Retina (tissue), 1 donor: ENCODE measurements at regions not wholly inside any gene's neighbourhood (a gene's known extent, or its start where the extent isn't known, plus 50 kb on each side); places are given as distances from the start of the nearest gene placed in this dataset.
"Not testable (repeated sequence)": the region's sequence is repeated elsewhere in the genome, so short reads cannot be mapped to it uniquely, and the experiment has no call there.

Experiments
- DNase-seq: peaks from one replicate; pipeline ENCODE4 v3.0.0-alpha.2; 2016

DNA sequence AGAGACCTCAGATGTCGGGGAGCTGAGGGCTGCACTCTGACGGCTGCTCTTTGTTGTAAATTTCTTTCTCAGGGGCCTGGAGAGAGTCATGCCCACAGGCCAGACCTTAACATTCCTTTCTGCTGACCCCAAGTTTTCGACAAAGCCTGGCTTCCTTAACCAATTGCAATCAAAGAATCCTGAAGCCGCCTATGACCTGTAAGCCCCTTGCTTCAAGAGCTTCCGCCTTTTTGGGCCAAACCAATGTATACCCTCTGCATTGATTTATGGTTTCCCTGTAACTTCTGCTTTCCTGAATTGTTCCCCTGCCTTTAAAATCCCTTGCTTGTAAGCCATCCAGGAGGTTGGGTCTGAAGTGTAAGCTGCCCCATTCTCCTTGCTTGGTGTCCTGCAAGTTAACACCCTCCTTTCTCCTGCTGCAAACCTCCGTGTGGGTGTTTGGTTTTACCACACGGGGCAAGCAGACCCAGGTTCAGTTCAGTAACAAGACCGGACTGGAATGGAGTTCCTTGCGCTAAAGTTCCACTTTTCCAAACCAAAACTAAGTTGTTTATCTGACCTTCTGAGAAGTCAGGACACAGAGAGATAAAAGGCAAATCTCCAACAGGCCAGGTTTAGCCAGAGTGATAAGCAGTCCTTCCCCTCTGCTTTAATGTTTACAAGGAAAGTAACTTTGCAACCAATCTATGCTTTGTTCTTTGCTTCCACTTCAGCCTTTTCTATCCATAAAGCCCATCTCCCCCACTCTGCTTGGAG lies 141.6 kb downstream of the KCNJ12 start:
- no peak for DNase-seq

- no peak for DNase-seq
Measured at GRCh38 chr17:21522755-21523336, 146.7 kb downstream of the KCNJ12 start.

DNA sequence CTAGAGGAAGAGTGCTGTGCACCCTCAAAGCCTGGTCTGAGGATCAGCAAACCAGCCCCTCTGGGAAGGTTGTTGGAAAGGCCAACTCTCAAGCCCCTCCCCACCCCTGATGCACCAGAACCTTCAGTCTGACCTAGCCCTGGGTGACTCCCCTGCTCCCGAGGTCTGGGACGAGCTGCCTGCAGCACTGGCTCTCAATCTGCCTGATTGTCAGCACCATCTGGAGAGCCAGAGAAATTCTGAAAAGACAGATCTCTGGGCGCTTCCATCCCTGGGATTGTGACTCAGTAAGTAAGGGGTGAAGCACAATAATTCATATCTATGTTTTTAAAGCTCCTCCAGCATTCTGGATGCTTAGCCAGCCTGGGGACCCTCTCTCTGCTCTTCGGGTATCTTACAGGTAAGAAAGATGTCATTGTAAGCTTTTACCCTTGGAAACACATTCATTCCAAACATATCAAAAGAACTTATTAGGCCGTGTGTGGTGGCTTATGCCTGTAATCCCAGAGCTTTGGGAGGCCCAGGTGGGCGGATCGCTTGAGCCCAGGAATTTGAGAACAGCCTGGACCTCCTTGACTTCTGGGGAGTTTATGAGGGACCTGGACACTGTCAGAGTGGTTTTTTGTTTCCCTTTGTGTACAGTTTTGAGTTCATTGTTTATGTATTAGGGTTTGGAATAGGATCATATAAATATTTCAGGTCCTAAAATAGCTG lies 147.5 kb downstream of the KCNJ12 start:
- no peak for DNase-seq

- no peak for DNase-seq
Measured at GRCh38 chr17:21524211-21524591, 148.0 kb downstream of the KCNJ12 start.

DNA sequence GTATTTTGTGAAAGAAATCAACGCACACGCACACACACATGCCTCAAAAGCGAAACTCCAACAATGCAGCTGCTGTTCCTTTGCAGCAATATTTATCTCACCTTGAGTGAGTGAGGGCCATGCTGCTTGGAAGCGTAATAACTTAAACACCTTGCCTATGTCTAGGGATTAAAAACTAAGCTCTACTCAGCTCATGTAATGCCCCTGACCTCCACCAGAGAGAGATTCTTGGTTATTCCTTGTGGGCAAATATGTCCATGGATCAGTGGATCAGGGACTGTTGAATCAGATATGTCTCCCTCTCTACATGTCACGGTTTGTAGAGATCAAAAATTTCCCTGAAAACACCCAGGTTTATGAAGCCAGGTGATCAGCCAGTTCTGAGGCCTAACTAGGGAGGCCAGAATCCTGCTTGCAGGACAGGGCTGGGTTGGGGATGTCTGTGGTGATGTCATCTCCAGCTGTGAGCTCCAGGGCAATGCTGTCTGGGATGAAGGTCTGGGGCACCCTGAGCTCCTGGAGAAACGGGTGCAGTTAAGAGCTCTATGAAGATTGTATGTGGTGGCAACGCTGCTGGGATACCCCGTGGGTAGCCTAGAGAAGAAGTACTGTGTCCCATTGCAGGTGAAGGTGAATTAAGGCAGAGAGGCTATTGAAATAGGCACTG lies 149.4 kb downstream of the KCNJ12 start:
- DNase-seq = no peak

DNA sequence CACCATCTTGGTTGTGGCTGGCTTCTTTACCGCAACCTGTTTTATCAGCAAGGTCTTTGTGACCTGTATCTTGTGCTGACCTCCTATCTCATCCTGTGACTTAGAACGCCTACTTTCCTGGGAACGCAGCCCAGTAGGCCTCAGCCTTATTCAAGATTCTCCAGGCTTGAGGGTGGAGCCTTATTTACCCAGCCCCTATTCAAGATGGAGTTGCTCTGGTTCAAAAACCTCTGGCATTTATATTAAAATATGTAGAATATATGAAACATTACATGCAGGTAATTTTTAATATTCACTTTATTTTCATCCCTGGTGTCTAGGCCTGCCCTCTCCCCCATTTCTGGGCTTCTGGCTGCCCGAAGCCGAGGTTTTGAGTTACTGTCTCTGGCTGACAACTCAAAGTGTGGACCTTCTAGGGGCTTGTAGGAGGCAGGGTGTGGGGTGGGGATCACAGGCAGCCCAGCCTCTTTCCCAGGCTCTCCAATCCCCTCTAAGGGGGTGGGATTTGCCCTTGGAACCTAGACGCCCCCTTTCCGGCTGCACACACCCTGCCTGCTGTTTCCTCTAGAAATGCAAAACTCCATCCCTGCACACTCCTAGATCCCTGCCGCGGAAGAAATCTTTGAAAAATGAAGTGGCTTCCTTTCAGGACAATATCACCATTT lies 152.0 kb downstream of the KCNJ12 start:
- no peak for DNase-seq

- DNase-seq = no peak
Measured at GRCh38 chr17:21530311-21530710, 154.2 kb downstream of the KCNJ12 start.

DNA sequence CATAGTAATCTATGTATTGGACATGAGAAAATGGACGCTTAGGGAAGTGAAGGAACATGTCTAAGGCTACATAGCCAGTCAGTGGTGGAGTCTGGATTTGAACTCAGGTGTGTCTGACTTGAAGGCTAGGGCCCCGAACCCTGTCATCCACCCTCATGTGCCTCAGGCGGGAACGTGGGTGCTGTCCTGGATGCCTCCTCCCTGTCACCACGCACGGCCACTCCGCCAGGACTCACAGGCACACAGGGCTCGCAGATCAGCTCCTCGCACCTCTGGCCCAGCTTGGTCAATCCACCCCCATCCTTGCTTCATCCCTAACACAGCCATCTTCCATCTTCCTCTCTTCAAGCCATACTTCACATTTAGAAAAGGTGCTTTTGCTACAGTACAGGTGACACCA lies 154.7 kb downstream of the KCNJ12 start:
- DNase-seq = no peak

DNA sequence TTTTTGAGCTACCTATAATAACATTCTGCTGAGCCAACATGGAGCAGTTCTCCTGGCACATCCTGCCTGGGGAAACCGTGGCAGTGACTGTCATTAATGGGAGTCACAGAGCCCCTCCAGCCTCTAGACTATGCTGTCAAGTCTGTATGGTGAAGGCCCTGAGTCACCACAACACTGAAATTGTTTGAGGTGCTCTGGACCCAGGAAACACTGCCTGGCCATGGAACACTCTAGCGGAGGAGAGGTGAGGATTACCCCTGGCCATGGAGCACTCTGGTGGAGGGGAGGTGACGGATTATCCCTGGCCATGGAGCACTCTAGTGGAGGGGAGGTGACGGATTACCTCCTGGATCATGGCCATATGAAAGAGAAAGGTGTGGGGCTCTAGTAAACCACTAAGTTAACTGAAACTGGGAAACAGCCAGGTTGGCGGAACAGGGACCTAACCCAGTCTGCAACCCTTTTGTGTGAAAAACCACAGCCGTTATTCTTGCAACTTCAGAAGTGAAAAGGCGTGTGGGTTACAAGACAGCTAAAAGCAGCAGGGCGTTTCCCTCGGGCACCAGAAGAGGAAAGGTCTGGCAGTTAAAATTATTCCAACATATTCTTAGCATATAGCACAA lies 156.7 kb downstream of the KCNJ12 start:
- no peak for DNase-seq

DNA sequence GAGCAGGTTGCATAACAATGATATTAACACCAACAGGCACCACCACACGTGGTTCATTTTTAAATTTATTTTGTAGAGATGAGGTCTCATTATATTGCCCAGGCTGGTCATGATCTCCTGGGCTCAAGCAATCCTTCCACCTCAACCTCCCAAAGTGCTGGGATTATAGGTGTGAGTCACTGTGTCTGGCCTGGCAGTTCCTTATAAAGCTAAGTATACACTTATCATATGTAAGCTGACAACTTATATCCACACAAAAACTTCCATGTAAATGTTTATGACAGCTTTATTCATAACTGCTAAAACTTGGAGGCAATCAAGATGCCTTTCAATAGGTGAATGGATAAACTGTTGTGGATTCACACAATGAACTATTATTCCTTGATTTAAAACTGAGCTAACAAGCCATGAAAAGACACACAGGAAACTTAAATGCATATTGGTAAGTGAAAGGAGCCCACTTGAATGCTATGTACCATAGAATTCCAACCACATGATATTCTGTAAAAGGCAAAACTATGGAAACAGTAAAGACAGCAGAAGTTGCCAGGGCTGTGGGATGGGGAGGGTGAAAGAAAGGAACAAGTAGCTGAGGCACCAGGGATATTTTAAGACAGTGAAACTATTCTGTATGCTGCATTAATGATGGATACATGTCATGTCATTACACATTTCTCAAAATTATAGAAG lies 156.5 kb upstream of the KCNJ18 start:
- no peak for DNase-seq

- DNase-seq = no peak
Measured at GRCh38 chr17:21537302-21537701, 155.0 kb upstream of the KCNJ18 start.

GRCh38 chr17:21538615-21539014 lies 153.7 kb upstream of the KCNJ18 start:
- DNase-seq = no peak

DNA sequence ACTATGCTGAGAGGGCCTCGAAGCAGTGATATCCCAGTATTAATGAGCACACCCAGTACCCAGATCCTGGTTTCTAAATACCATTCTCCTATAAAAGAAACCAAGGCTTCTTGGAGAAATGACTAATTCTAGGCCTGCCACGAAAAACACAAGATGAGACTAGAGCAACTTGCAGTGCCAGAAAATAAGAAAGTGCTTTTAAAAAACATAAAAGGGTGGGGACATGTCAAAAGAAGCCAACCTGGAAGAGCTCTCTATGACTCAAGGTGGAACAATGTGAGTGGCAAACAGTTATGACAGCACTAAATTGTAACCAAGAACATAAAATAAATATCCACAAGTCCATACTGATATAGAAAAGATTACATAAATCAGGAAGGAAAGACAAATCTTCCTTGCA lies 153.2 kb upstream of the KCNJ18 start:
- no peak for DNase-seq

- no peak for DNase-seq
Measured at GRCh38 chr17:21540502-21540901, 151.8 kb upstream of the KCNJ18 start.

DNA sequence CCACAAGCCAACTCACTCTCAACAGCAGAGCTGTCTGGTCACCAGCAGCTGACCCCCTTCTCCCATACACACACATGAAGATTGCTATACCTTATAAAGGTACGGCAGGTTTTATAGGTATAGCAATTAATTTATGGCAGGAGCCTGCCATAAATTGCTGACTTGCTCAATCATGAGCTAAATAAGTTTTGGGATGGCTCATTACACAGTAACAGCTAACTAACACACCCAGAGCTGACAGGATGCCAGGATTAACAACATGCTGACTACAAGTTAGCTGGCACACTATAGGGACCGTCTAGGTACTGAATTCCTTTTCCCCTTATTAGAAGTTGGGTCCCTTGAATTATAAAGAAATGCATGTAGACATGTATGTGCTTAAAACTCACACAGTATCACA lies 150.3 kb upstream of the KCNJ18 start:
- no peak for DNase-seq

GRCh38 chr17:21542991-21543390 lies 149.3 kb upstream of the KCNJ18 start:
- DNase-seq = no peak

DNA sequence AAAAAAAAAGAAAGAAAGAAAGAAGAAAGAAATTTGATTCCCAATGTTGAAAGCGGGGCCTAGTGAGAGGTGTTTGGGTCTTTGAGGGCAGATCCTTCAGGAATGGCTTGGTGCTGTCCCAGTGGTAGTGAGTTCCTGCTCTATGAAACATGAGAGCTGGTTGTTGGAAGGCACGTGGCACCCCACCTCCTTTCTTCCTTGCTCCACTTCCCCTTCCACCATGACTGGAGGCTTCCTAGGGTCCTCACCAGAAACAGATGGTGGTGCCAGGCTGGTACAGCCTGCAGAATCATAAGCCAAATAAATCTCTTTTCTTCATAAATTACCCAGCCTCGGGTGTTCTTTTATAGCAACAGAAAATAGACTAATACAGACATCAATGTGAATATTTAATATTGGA lies 147.3 kb upstream of the KCNJ18 start:
- DNase-seq = no peak

DNA sequence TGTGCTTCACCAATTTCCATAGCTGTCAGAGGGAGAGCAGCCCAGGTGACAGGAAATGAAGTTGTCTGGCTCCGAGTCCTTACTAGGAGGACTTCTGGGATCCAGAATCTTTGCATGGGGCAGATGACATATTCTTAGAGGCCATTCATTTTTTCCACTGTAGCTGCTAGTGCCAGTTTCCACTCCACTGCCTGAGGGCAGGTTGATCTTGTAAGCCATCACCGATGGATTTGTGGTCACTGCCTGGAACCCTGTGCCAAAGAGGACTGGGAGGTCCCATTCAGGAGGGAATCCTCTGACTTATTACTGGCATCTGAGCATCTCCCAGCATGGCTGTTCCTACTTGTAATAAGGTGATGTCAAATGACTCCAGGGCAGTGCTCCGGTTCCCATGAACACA lies 144.1 kb upstream of the KCNJ18 start:
- no peak for DNase-seq

DNA sequence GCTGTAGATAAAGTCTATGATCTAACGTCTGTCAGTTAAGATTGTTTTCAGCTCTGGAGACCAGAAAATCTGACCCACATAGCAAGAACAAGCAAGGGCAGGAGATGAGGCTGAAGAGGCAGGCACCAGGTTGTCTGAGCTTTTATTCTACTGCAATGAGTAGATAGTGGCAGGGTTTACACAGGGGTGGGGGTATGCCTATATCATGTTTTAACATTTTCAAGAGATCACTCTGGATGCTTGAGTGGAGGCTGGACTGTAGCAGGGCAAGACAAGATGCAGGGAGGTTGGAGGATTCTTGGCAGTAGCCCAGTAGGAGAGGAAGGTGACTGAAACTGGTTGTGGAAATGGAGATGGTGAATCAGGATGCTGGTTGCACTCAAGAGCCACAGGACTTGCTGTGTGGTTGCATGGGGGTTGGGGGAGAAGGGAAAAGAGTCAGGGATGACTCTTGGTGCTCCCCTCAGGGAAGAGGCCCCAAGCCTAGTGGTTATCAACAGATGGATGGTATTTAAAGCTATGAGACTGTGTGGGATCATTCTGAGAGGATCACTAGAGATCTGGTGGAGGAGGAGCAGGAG lies 143.1 kb upstream of the KCNJ18 start:
- DNase-seq = peak; percentile 40

- not testable (repeated sequence) for DNase-seq
Measured at GRCh38 chr17:21550031-21550430, 142.3 kb upstream of the KCNJ18 start.

- DNase-seq = peak; percentile 94
Measured at GRCh38 chr17:21551081-21551881, 141.0 kb upstream of the KCNJ18 start.
